Islet precursor cell (in vitro differentiated cells): ENCODE measurements at regions not wholly inside any gene's neighbourhood (a gene's known extent, or its start where the extent isn't known, plus 50 kb on each side); places are given as distances from the start of the nearest gene placed in this dataset.
"Not testable (repeated sequence)": the region's sequence is repeated elsewhere in the genome, so short reads cannot be mapped to it uniquely, and the experiment has no call there.

ENCODE experiments used
- DNase-seq: peaks from one replicate; pipeline ENCODE4 v3.0.0-alpha.2; 2018

DNA sequence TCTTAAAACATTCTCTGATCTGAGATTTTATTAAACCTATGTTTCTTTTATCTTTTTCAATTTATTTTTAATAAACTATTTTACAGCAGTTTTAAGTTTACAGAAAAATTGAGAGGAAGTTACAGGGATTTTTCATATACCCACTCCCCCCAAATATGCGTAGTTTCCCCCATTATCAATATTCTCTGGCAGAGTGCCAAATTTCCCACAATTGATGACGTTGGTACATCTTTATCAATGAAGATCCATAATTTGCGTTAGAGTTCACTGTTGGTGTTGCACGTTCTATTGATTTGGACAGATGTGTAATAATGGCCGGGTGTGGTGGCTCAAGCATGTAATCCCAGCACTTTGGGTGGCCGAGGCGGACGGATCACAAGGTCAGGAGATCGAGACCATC, 1063.0 kb upstream of the ATXN8OS start:
- no peak for DNase-seq

- DNase-seq = no peak
Observed at GRCh38 chr13:69040898-69041297, 1066.7 kb upstream of the ATXN8OS start.

GRCh38 chr13:69035771-69036170, 1071.9 kb upstream of the ATXN8OS start:
- DNase-seq = no peak

GRCh38 chr13:69028936-69029335, 1078.7 kb upstream of the ATXN8OS start:
- no peak for DNase-seq

GRCh38 chr13:69020120-69020519, 1087.5 kb upstream of the ATXN8OS start:
- no peak for DNase-seq

DNA sequence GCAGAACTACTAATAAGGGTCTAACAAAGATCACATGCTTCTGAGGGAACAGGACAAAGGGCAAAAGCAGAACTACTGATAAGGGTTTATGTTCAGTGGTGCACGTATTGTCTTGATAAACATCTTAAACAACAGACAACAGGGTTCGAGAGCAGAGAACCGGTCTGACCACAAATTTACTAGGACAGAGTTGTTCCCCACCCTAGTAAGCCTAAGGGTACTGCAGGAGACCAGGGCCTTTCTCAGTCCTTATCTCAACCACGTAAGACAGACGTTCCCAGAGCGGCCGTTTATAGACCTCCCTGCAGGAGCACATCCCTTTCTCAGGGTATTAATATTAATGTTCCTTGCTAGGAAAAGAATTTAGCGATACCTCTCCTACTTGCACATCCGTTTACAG, 1089.5 kb upstream of the ATXN8OS start:
- not testable (repeated sequence) for DNase-seq

GRCh38 chr13:69010789-69011188, 1096.8 kb upstream of the ATXN8OS start:
- DNase-seq = no peak

DNA sequence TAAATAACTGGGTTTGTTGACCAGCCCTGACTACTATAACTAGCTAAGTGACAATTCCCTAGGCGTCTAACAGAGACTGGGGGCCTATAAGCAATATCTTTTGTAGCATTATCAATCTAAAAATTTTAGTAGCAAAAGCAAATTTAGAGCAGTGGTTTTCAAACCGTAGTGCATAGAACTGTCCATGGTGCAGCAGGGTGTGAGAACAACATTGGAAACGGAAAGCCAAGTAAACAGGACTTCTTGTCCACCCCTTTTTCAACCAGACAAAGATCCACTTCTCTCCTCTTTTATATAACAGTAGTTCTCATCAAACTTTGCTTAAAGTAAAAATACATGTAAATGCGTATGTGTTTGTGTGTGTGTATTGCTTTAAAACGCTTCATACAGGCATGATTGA, 1099.1 kb upstream of the ATXN8OS start:
- DNase-seq = no peak

GRCh38 chr13:68998056-68998455, 1109.6 kb upstream of the ATXN8OS start:
- DNase-seq = no peak

DNA sequence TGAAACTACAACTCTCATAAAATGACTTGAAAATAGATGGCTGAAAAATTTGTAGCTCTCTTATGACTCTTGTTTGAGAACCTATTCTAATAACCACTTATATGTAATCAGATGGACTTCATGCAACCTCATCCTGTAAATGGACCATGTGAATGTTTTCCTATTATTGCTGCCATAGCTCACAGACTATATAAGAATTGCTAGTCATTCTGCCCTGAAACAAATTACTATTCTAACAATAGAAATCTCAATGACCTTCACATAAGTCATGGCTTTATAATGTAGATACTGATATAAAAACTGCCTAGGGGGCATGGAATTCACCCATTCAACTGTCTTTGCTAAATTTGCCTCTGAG, 1111.0 kb upstream of the ATXN8OS start:
- no peak for DNase-seq

GRCh38 chr13:68995972-68996667, 1111.5 kb upstream of the ATXN8OS start:
- DNase-seq = no peak

- DNase-seq = no peak
Observed at GRCh38 chr13:68993154-68993553, 1114.5 kb upstream of the ATXN8OS start.

GRCh38 chr13:68988176-68988575, 1119.5 kb upstream of the ATXN8OS start:
- no peak for DNase-seq

GRCh38 chr13:68987585-68987984, 1120.0 kb upstream of the ATXN8OS start:
- DNase-seq = no peak

GRCh38 chr13:68984688-68985319, 1122.8 kb upstream of the ATXN8OS start:
- DNase-seq = no peak

GRCh38 chr13:68982961-68983619, 1124.5 kb upstream of the ATXN8OS start:
- DNase-seq = no peak

DNA sequence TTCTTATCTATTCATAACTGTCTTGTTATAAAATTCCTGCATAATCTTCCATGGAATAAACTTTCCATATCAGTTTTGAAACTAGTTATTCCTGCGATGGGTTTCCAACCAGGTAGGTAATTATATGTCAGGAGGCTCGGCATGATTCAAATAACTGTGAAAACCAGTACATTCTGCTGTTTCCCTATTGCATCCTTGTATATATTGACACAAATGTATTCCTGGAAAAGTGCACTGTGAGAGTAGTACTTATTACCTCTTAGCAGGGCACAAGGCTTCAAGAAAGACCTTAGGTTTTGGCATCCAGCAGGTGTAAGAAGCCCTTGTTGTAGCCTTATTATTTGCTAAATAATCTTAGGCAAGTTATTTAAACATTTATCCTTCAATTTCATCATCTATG, 1131.3 kb upstream of the ATXN8OS start:
- DNase-seq = no peak

DNA sequence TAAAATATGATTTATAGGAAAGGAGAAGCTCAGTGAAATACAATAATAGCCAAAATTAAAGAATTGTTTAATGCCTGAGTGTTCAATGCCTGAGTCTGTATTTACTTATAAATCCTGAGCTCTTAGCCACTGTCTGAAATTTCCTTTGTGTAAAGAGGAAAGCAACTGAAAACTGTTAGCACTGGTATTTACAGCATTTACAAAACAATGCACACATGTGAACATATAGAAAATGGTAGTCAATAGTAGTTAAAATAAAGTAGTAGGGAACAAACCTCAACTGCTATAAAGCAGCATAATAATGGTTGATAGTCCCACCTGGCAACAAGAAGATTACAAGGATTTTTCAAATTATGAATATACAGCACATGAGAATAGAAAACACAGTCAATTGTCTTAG, 1137.1 kb upstream of the ATXN8OS start:
- DNase-seq = no peak

GRCh38 chr13:68948586-68948985, 1159.0 kb upstream of the ATXN8OS start:
- no peak for DNase-seq

DNA sequence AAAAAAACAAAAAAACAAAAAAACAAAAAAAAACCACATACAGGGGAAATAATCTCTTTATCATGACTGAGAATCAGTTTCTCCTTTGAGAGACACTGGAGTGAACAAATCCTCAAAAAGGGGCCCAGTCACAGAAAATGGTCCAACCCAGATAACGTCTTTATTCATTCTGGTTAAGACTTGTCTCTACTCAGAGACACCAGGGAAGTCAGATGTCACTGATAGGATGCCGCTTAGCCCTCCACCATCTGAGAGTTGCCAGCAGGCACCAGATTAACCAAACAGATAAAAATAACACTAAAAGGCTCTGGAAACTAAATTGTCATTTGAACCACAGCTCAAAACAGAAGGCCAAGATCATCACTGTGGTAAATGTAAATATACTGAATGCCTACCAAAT, 1163.4 kb upstream of the ATXN8OS start:
- no peak for DNase-seq

DNA sequence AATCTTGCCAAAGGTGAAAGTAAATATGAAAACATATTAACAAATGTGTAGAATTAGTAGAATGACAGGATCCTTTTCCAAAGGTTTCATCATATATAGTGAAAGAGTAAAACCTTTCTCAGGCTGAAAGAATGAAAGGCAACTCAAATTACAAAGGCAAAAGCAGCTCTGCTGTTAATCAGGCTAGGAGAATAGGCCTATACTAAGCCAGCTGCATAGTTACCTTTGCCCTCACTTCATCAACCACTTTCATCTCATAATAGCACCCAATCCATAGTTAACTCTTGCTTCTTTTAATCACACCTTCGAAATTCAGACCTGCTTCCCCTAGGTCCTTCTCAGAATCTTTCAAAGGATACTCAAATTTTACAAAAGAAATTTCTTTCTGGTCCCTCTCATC, 1167.6 kb upstream of the ATXN8OS start:
- no peak for DNase-seq

- no peak for DNase-seq
Observed at GRCh38 chr13:68938639-68939038, 1169.0 kb upstream of the ATXN8OS start.

DNA sequence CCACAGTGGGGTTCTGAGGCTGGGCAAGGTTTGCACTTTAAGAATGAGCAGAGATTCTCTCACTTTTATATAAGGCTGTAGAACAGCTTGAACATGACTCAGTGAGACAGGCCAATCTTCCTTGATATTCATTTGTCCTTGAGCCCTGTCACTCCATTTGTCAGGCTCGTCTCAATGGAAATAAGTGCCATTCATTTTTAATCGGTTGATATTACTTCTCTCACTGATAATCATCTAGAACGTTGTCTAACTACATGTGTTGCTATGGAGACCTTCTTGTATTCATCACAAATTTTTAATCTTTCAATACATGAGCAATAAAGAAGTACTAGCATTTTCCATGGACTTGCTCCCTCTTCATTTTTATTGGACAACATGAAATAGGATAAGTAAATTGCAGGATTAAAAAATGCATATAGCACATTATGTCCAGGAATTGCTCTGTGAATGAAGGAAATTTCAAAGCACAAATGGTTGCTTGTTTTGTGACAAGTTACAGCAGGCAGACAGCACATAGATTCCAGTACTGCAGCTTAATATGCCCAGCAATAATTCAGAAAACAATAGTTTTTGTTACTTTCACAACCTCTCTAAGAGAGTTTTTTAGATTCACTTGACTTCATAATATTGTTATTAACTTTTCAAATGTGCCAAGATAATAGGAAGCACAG, 1178.4 kb upstream of the ATXN8OS start:
- no peak for DNase-seq
